ENCODE measurements at regions not wholly inside any gene's neighbourhood (a gene's known extent, or its start where the extent isn't known, plus 50 kb on each side); places are given as distances from the start of the nearest gene placed in this dataset.
"Not testable (repeated sequence)": the region's sequence is repeated elsewhere in the genome, so short reads cannot be mapped to it uniquely, and the experiment has no call there.

GRCh38 chr18:30800800-30801199, 241.7 kb downstream of the DSC3 start:
- Histone ChIP-seq H3K27me3 (no peaks in the 10 kb centered on the region), H3K4me1 (peaks cover 0 to 6% (median 0%) of the 10 kb centered on the region in 4 donors), H3K9me3 (no peaks in the 10 kb centered on the region), H3K4me3 (no peak overlapping the region), H3K27ac (no peak overlapping the region), H3K36me3 (no peaks in the 10 kb centered on the region)
- intact Hi-C loops (cut with DNase I; ENCODE audit: low total_unique reads): no loop called here
- no peak for DNase-seq
- TF ChIP-seq CTCF (IDR thresholded peaks at IDR 0.05): no peak

- H3K27ac ChIP-seq: no peak overlapping the region
- H3K4me3 ChIP-seq: no peak overlapping the region
- TF ChIP-seq CTCF (IDR thresholded peaks at IDR 0.05): no peak
- DNase-seq: no peak
- no peaks in the 10 kb centered on the region for H3K4me1 ChIP-seq
- intact Hi-C loops (cut with DNase I; ENCODE audit: low total_unique reads): no loop called here
- H3K9me3 ChIP-seq: no peaks in the 10 kb centered on the region
- H3K27me3 ChIP-seq: no peaks in the 10 kb centered on the region
- no peaks in the 10 kb centered on the region for H3K36me3 ChIP-seq
These were observed 250.5 kb downstream of the DSC3 start for GRCh38 chr18:30792051-30792450.

- H3K36me3 ChIP-seq; DNase-seq; H3K4me3 ChIP-seq; H3K27me3 ChIP-seq; intact Hi-C loops (cut with DNase I; ENCODE audit: low total_unique reads); H3K9me3 ChIP-seq; H3K4me1 ChIP-seq; H3K27ac ChIP-seq: not testable (repeated sequence)
These were observed 254.0 kb downstream of the DSC3 start for GRCh38 chr18:30788411-30788991.

- Histone ChIP-seq H3K27ac (no peak overlapping the region), H3K27me3 (no peaks in the 10 kb centered on the region), H3K9me3 (no peaks in the 10 kb centered on the region), H3K4me3 (no peak overlapping the region), H3K4me1 (no peaks in the 10 kb centered on the region), H3K36me3 (no peaks in the 10 kb centered on the region)
- intact Hi-C loops (cut with DNase I; ENCODE audit: low total_unique reads): no loop called here
- DNase-seq: no peak
- TF ChIP-seq CTCF (IDR thresholded peaks at IDR 0.05): no peak
These were observed 255.1 kb downstream of the DSC3 start for GRCh38 chr18:30787410-30787809.

- no peaks in the 10 kb centered on the region for H3K4me1 ChIP-seq
- no peaks in the 10 kb centered on the region for H3K9me3 ChIP-seq
- H3K4me3 ChIP-seq: no peak overlapping the region
- H3K36me3 ChIP-seq: no peaks in the 10 kb centered on the region
- TF ChIP-seq CTCF (IDR thresholded peaks at IDR 0.05): no peak
- intact Hi-C loops (cut with DNase I; ENCODE audit: low total_unique reads): no loop called here
- no peaks in the 10 kb centered on the region for H3K27me3 ChIP-seq
- H3K27ac ChIP-seq: no peak overlapping the region
- no peak for DNase-seq
These were observed 260.9 kb downstream of the DSC3 start for GRCh38 chr18:30781601-30782000.

- Histone ChIP-seq H3K4me1 (no peaks in the 10 kb centered on the region), H3K27ac (no peak overlapping the region), H3K27me3 (no peaks in the 10 kb centered on the region), H3K9me3 (no peaks in the 10 kb centered on the region), H3K4me3 (no peak overlapping the region), H3K36me3 (no peaks in the 10 kb centered on the region)
- no peak for TF ChIP-seq CTCF (IDR thresholded peaks at IDR 0.05)
- no peak for DNase-seq
- intact Hi-C loops (cut with DNase I; ENCODE audit: low total_unique reads): no loop called here
These were observed 266.9 kb downstream of the DSC3 start for GRCh38 chr18:30775629-30776028.

- H3K27me3 ChIP-seq; H3K4me3 ChIP-seq; H3K4me1 ChIP-seq; intact Hi-C loops (cut with DNase I; ENCODE audit: low total_unique reads); H3K27ac ChIP-seq; H3K36me3 ChIP-seq; H3K9me3 ChIP-seq; DNase-seq: not testable (repeated sequence)
These were observed 270.4 kb downstream of the DSC3 start for GRCh38 chr18:30772170-30772569.

Measured in tibial artery (tissue), 4 donors.